HepG2 (cell line): ENCODE measurements at regions not wholly inside any gene's neighbourhood (a gene's known extent, or its start where the extent isn't known, plus 50 kb on each side); places are given as distances from the start of the nearest gene placed in this dataset.
A peak's percentile ranks its signal among the peaks of the same experiment; 100 is the strongest.

Experiments used
- AGO1 ChIP-seq: fragments of 200-400 bp; formaldehyde crosslinking; IDR thresholded peaks from 2 replicates; pipeline ENCODE4 v1.6.1; 2017; ENCODE audit warnings: mild to moderate bottlenecking, low read depth, low read length, moderate library complexity; ENCODE audit not compliant: poor library complexity, severe bottlenecking
- ARID2 ChIP-seq: sonication (generic); formaldehyde crosslinking; IDR thresholded peaks from 2 replicates; pipeline ENCODE4 v1.8.1; 2022; ENCODE audit warnings: mild to moderate bottlenecking, missing genetic modification reagents, borderline replicate concordance
- FOXM1 ChIP-seq: sonication (generic); formaldehyde crosslinking; IDR thresholded peaks from 2 replicates; pipeline ENCODE4 v1.5.0; 2020; ENCODE audit warnings: missing genetic modification reagents
- FOXO1 ChIP-seq: sonication (generic); formaldehyde crosslinking; IDR thresholded peaks from 2 replicates; pipeline ENCODE4 v1.4.0; 2020; ENCODE audit warnings: missing genetic modification reagents
- GATAD2A ChIP-seq: IDR thresholded peaks from 2 replicates; pipeline ENCODE4 v1.6.1; 2016
- HOXA5 ChIP-seq: sonication (generic); formaldehyde crosslinking; IDR thresholded peaks from 2 replicates; pipeline ENCODE4 v1.4.0; 2020; ENCODE audit warnings: missing genetic modification reagents
- MATR3 ChIP-seq: sonication (generic); formaldehyde crosslinking; IDR thresholded peaks from 2 replicates; pipeline ENCODE4 v1.4.0; 2020; ENCODE audit warnings: missing genetic modification reagents
- MXD4 ChIP-seq: IDR thresholded peaks from 2 replicates; pipeline ENCODE4 v1.6.1; 2016; ENCODE audit warnings: mild to moderate bottlenecking, missing biosample characterization, missing genetic modification reagents
- NBN ChIP-seq: fragments of 450-650 bp; conservative IDR thresholded peaks from 2 replicates; pipeline ENCODE4 v1.6.1; 2017
- NCOA5 ChIP-seq: sonication (generic); formaldehyde crosslinking; IDR thresholded peaks from 2 replicates; pipeline ENCODE4 v1.4.0; 2020; ENCODE audit warnings: missing genetic modification reagents
- NFRKB ChIP-seq: fragments of 450-650 bp; IDR thresholded peaks from 2 replicates; pipeline ENCODE4 v1.6.1; 2017
- NR2F2 ChIP-seq: IDR thresholded peaks from 2 replicates; pipeline ENCODE4 v1.6.1; 2012; ENCODE audit warnings: low read depth, inconsistent platforms, borderline replicate concordance
- ZNF143 ChIP-seq: sonication (generic); formaldehyde crosslinking; IDR thresholded peaks from 2 replicates; pipeline ENCODE4 v1.4.0; 2020; ENCODE audit warnings: missing genetic modification reagents
- ZNF224 ChIP-seq: sonication (generic); formaldehyde crosslinking; IDR thresholded peaks from 2 replicates; pipeline ENCODE4 v1.5.0; 2020; ENCODE audit warnings: mild to moderate bottlenecking, missing genetic modification reagents
- ZNF263 ChIP-seq: sonication (generic); formaldehyde crosslinking; IDR thresholded peaks from 2 replicates; pipeline ENCODE4 v1.4.0; 2020; ENCODE audit warnings: missing genetic modification reagents
- ZNF350 ChIP-seq: sonication (generic); formaldehyde crosslinking; IDR thresholded peaks from 2 replicates; pipeline ENCODE4 v1.4.0; 2020; ENCODE audit warnings: mild to moderate bottlenecking, low read depth, missing genetic modification reagents, borderline replicate concordance
- ZNF629 ChIP-seq: sonication (generic); formaldehyde crosslinking; conservative IDR thresholded peaks from 2 replicates; pipeline ENCODE4 v1.5.0; 2020; ENCODE audit warnings: missing genetic modification reagents
- TF ChIP-seq, protein P1 (sequence below): sonication (generic); formaldehyde crosslinking; IDR thresholded peaks from 2 replicates; pipeline ENCODE4 v1.4.0; 2020; ENCODE audit warnings: missing genetic modification reagents
- TF ChIP-seq, protein P2 (sequence below): sonication (generic); formaldehyde crosslinking; IDR thresholded peaks from 2 replicates; pipeline ENCODE4 v1.4.0; 2020; ENCODE audit warnings: missing genetic modification reagents
- TF ChIP-seq, protein P3 (sequence below): sonication (generic); formaldehyde crosslinking; IDR thresholded peaks from 2 replicates; pipeline ENCODE4 v1.4.0; 2020; ENCODE audit warnings: missing genetic modification reagents
- TF ChIP-seq, protein P4 (sequence below): sonication (generic); formaldehyde crosslinking; conservative IDR thresholded peaks from 2 replicates; pipeline ENCODE4 v1.5.0; 2020; ENCODE audit warnings: missing genetic modification reagents
- TF ChIP-seq, protein P5 (sequence below): sonication (generic); formaldehyde crosslinking; IDR thresholded peaks from 2 replicates; pipeline ENCODE4 v1.5.0; 2020; ENCODE audit warnings: mild to moderate bottlenecking, missing genetic modification reagents, moderate library complexity

- no peak for TF ChIP-seq HOXA5 (CRISPR knock-in tag)
- TF ChIP-seq, protein P1, sequence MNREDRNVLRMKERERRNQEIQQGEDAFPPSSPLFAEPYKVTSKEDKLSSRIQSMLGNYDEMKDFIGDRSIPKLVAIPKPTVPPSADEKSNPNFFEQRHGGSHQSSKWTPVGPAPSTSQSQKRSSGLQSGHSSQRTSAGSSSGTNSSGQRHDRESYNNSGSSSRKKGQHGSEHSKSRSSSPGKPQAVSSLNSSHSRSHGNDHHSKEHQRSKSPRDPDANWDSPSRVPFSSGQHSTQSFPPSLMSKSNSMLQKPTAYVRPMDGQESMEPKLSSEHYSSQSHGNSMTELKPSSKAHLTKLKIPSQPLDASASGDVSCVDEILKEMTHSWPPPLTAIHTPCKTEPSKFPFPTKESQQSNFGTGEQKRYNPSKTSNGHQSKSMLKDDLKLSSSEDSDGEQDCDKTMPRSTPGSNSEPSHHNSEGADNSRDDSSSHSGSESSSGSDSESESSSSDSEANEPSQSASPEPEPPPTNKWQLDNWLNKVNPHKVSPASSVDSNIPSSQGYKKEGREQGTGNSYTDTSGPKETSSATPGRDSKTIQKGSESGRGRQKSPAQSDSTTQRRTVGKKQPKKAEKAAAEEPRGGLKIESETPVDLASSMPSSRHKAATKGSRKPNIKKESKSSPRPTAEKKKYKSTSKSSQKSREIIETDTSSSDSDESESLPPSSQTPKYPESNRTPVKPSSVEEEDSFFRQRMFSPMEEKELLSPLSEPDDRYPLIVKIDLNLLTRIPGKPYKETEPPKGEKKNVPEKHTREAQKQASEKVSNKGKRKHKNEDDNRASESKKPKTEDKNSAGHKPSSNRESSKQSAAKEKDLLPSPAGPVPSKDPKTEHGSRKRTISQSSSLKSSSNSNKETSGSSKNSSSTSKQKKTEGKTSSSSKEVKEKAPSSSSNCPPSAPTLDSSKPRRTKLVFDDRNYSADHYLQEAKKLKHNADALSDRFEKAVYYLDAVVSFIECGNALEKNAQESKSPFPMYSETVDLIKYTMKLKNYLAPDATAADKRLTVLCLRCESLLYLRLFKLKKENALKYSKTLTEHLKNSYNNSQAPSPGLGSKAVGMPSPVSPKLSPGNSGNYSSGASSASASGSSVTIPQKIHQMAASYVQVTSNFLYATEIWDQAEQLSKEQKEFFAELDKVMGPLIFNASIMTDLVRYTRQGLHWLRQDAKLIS, result no peak
- no peak for TF ChIP-seq AGO1
- TF ChIP-seq NCOA5 (CRISPR knock-in tag), result no peak
- TF ChIP-seq FOXO1 (CRISPR knock-in tag), result no peak
- TF ChIP-seq FOXM1, result no peak
- TF ChIP-seq, protein P2, sequence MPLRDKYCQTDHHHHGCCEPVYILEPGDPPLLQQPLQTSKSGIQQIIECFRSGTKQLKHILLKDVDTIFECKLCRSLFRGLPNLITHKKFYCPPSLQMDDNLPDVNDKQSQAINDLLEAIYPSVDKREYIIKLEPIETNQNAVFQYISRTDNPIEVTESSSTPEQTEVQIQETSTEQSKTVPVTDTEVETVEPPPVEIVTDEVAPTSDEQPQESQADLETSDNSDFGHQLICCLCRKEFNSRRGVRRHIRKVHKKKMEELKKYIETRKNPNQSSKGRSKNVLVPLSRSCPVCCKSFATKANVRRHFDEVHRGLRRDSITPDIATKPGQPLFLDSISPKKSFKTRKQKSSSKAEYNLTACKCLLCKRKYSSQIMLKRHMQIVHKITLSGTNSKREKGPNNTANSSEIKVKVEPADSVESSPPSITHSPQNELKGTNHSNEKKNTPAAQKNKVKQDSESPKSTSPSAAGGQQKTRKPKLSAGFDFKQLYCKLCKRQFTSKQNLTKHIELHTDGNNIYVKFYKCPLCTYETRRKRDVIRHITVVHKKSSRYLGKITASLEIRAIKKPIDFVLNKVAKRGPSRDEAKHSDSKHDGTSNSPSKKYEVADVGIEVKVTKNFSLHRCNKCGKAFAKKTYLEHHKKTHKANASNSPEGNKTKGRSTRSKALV, result no peak
- TF ChIP-seq ZNF629, result no peak
- peak; percentile 55 for TF ChIP-seq GATAD2A
- TF ChIP-seq NR2F2, result no peak
- no peak for TF ChIP-seq NFRKB
- no peak for TF ChIP-seq ZNF263 (CRISPR knock-in tag)
- TF ChIP-seq NBN, result no peak
- no peak for TF ChIP-seq MXD4 (CRISPR knock-in tag)
- no peak for TF ChIP-seq ZNF350 (CRISPR knock-in tag)
- TF ChIP-seq, protein P3, sequence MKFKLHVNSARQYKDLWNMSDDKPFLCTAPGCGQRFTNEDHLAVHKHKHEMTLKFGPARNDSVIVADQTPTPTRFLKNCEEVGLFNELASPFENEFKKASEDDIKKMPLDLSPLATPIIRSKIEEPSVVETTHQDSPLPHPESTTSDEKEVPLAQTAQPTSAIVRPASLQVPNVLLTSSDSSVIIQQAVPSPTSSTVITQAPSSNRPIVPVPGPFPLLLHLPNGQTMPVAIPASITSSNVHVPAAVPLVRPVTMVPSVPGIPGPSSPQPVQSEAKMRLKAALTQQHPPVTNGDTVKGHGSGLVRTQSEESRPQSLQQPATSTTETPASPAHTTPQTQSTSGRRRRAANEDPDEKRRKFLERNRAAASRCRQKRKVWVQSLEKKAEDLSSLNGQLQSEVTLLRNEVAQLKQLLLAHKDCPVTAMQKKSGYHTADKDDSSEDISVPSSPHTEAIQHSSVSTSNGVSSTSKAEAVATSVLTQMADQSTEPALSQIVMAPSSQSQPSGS, result no peak
- no peak for TF ChIP-seq ARID2 (CRISPR knock-in tag)
- no peak for TF ChIP-seq ZNF143 (CRISPR knock-in tag)
- TF ChIP-seq, protein P4, sequence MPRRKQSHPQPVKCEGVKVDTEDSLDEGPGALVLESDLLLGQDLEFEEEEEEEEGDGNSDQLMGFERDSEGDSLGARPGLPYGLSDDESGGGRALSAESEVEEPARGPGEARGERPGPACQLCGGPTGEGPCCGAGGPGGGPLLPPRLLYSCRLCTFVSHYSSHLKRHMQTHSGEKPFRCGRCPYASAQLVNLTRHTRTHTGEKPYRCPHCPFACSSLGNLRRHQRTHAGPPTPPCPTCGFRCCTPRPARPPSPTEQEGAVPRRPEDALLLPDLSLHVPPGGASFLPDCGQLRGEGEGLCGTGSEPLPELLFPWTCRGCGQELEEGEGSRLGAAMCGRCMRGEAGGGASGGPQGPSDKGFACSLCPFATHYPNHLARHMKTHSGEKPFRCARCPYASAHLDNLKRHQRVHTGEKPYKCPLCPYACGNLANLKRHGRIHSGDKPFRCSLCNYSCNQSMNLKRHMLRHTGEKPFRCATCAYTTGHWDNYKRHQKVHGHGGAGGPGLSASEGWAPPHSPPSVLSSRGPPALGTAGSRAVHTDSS (CRISPR knock-in tag), result no peak
- TF ChIP-seq MATR3 (CRISPR knock-in tag), result no peak
- TF ChIP-seq, protein P5, sequence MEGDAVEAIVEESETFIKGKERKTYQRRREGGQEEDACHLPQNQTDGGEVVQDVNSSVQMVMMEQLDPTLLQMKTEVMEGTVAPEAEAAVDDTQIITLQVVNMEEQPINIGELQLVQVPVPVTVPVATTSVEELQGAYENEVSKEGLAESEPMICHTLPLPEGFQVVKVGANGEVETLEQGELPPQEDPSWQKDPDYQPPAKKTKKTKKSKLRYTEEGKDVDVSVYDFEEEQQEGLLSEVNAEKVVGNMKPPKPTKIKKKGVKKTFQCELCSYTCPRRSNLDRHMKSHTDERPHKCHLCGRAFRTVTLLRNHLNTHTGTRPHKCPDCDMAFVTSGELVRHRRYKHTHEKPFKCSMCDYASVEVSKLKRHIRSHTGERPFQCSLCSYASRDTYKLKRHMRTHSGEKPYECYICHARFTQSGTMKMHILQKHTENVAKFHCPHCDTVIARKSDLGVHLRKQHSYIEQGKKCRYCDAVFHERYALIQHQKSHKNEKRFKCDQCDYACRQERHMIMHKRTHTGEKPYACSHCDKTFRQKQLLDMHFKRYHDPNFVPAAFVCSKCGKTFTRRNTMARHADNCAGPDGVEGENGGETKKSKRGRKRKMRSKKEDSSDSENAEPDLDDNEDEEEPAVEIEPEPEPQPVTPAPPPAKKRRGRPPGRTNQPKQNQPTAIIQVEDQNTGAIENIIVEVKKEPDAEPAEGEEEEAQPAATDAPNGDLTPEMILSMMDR (CRISPR knock-in tag), result peak; percentile 36
- no peak for TF ChIP-seq ZNF224 (CRISPR knock-in tag)
Observed at GRCh38 chr1:4270651-4271337, 370.7 kb upstream of the C1orf174 start (continued).
